ENCODE measurements at regions not wholly inside any gene's neighbourhood (a gene's known extent, or its start where the extent isn't known, plus 50 kb on each side); places are given as distances from the start of the nearest gene placed in this dataset.
"Not testable (repeated sequence)": the region's sequence is repeated elsewhere in the genome, so short reads cannot be mapped to it uniquely, and the experiment has no call there.

DNA sequence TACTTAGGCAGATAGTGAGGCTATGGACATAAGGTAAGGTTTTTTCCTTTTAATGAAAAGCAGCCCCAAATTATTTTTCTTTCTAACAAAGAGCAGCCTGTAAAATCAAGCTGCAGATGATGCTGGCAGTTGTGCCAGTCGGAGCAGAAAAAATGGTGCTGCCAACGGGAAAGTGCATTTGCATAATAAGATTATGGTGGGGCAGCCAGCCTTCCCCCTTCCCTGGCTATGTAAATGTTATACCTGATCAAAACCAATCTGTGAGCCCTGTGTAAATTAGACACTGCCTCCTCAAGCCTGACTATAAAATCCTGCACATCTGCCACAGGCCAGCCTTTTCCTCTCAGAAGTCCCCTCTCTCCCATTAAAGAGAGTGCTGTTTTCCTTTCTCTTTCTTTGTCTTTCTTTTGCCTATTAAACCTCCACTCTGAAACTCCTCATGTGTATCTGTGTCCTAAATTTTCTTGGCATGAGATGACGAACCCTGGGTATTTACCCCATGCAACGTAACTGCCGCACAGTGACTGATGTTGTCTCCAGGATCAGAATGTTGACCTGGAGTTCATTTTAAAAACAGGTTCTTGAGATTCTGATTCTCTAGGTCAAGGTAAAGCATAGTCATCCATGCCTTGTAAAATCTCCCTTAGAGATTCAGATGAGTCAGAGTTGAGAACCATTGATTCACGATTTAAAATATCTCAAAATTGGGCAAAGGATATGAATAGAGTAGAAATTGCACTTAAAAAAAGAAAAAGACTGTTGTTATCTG, 167.3 kb upstream of the C1GALT1 start:
- no peak overlapping the region for H3K4me3 ChIP-seq (ENCODE audit: control insufficient read depth, low read depth, low read length)
- TF ChIP-seq, protein P1, sequence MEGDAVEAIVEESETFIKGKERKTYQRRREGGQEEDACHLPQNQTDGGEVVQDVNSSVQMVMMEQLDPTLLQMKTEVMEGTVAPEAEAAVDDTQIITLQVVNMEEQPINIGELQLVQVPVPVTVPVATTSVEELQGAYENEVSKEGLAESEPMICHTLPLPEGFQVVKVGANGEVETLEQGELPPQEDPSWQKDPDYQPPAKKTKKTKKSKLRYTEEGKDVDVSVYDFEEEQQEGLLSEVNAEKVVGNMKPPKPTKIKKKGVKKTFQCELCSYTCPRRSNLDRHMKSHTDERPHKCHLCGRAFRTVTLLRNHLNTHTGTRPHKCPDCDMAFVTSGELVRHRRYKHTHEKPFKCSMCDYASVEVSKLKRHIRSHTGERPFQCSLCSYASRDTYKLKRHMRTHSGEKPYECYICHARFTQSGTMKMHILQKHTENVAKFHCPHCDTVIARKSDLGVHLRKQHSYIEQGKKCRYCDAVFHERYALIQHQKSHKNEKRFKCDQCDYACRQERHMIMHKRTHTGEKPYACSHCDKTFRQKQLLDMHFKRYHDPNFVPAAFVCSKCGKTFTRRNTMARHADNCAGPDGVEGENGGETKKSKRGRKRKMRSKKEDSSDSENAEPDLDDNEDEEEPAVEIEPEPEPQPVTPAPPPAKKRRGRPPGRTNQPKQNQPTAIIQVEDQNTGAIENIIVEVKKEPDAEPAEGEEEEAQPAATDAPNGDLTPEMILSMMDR (IDR thresholded peaks at IDR 0.05; ENCODE audit: control insufficient read depth, insufficient read depth, low read depth, low read length, missing control alignments), result no peak
- DNase-seq (ENCODE audit: low read depth), result no peak

DNA sequence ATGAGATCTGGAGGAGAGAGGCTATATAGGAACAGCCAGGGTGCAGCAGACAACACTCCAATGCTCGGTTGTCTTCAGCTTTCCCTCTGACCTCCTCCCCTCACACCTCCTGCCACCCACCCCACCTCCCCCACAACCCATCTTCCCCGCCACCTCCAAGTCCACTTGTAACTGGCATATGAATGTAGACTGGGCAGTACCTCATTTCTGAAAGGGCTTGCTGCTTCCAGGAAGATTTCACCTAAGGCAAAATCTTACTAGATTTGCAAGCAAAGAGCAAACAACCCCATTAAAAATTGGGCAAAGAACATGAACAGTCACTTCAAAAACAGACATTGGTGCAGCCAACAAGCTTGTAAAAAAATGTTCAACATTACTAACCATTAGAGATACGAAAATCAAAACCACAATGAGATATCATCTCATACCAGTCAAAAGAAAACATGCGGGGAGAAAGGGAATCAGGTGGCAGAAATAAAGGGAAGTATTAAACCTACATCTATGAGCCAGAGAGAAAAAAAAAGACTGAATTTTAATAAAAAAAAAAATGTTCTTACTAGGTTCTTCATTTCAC, 164.6 kb upstream of the C1GALT1 start:
- no peak for DNase-seq (ENCODE audit: low read depth)
- TF ChIP-seq, protein P1 (IDR thresholded peaks at IDR 0.05; ENCODE audit: control insufficient read depth, insufficient read depth, low read depth, low read length, missing control alignments), result no peak
- no peak overlapping the region for H3K4me3 ChIP-seq (ENCODE audit: control insufficient read depth, low read depth, low read length)

DNA sequence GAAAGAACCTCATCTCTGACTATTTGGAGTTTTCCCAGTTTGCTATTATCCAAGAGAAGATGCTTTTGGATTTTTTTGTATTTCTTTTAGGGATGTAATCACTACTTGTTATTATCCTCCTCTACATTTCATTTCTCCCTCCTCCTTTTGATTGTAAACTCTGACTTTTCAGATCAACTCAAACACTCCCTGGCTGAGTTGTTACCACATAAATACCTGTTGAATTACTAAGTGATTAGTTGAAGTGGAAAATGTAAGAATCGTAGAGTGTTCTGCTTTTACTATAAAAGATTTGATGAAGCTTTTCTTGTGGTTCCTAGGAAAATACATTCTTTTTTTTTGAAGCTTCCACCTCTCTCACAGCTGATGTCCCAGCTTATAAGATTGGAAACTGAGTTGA, 164.1 kb upstream of the C1GALT1 start:
- H3K4me3 ChIP-seq (ENCODE audit: control insufficient read depth, low read depth, low read length), result no peak overlapping the region
- DNase-seq (ENCODE audit: low read depth), result no peak
- TF ChIP-seq, protein P1 (IDR thresholded peaks at IDR 0.05; ENCODE audit: control insufficient read depth, insufficient read depth, low read depth, low read length, missing control alignments), result no peak

DNA sequence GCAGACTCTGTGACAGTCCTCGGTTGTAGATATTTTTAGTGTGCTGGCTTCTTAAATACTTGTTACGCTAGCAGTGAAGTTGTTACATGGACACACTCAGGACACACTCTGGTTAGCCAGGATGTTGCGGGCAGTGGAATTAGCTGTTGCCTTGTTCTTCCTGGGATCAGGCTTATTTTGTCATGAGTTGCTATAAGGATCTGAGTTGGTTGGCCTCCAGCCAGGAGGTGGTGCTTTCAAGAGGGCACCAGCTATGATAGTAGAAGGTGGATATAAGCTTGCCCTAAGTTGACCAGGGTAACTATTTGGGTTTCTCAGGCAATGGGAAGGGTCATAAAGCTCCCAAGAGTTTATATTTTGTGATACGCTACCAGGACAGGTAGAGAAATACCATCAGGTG, 150.1 kb upstream of the C1GALT1 start:
- DNase-seq (ENCODE audit: low read depth), result no peak
- no peak overlapping the region for H3K4me3 ChIP-seq (ENCODE audit: control insufficient read depth, low read depth, low read length)
- TF ChIP-seq, protein P1 (IDR thresholded peaks at IDR 0.05; ENCODE audit: control insufficient read depth, insufficient read depth, low read depth, low read length, missing control alignments), result no peak

DNA sequence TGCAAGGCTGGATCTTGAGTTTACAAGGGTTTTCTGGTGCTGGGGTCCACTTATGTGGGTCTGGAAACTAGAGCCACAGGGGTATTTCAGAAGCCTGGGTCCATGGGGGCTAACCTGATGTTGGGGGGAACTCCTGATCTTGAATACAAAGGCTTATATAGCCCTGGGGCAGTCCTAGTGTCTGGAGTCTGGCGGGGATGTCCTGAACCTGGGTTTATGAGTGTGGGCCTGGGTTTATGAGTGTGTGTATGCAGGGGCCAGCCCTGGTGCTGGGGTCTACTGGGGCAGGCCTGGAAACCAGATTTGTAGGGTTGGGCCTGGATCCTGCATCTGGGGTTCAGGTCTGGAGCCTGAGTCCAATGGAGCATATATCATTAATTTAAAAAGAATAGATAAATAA, 146.5 kb upstream of the C1GALT1 start:
- TF ChIP-seq, protein P1 (IDR thresholded peaks at IDR 0.05; ENCODE audit: control insufficient read depth, insufficient read depth, low read depth, low read length, missing control alignments), result no peak
- DNase-seq (ENCODE audit: low read depth), result no peak
- H3K4me3 ChIP-seq (ENCODE audit: control insufficient read depth, low read depth, low read length), result no peak overlapping the region

DNA sequence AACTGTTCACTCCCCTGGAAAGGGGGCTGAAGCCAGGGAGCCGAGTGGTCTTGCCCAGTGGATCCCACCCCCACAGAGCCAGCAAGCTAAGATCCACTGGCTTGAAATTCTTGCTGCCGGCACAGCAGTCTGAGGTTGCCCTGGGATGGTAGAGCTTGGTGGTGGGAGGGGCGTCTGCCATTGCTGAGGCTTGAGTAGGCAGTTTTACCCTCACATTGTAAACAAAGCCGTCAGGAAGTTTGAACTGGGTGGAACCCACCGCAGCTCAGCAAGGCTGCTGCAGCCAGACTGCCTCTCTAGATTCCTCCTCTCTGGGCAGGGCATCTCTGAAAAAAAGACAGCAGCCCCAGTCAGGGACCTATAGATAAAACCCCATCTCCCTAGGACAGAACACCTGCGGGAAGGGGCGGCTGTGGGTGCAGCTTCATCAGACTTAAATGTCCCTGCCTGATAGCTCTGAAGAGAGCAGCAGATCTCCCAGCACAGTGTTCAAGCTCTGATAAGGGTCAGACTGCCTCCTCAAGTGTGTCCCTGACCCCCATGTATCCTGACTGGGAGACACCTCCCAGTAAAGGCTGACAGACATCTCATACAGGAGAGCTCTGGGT, 140.0 kb upstream of the C1GALT1 start:
- H3K4me3 ChIP-seq (ENCODE audit: control insufficient read depth, low read depth, low read length); DNase-seq (ENCODE audit: low read depth): not testable (repeated sequence)

DNA sequence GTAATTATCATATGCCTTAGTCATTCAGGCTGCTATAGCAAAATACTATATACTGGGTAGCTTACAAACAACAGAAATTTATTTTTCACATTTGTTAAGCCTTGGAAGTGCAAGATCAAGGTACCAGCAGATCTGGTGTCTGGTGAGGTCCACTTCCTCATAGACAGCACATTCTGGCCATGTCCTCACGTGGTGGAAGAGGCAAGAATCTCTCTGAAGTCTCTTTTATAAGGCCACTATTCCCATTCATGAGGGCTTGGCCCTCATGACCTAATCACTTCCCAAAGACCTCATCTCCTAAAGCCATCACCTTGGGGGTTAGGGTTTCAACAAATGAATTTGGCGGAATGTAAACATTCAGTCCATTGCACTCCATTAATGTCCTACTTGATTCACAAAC, 137.5 kb upstream of the C1GALT1 start:
- H3K4me3 ChIP-seq (ENCODE audit: control insufficient read depth, low read depth, low read length), result no peak overlapping the region
- TF ChIP-seq, protein P1 (IDR thresholded peaks at IDR 0.05; ENCODE audit: control insufficient read depth, insufficient read depth, low read depth, low read length, missing control alignments), result no peak
- no peak for DNase-seq (ENCODE audit: low read depth)
